GM12878 (cell line): ENCODE measurements at regions not wholly inside any gene's neighbourhood (a gene's known extent, or its start where the extent isn't known, plus 50 kb on each side); places are given as distances from the start of the nearest gene placed in this dataset.

Experiments used
- HDAC2 ChIP-seq: fragments of 200-600 bp; sonication (generic); IDR thresholded peaks from 2 replicates; pipeline ENCODE4 v1.6.1; 2017
- KLF5 ChIP-seq: fragments of 450-650 bp; IDR thresholded peaks from 2 replicates; pipeline ENCODE4 v1.6.1; 2014; ENCODE audit warnings: mild to moderate bottlenecking; ENCODE audit not compliant: partially characterized antibody
- PML ChIP-seq: IDR thresholded peaks from 2 replicates; pipeline ENCODE4 v1.6.1; 2012; ENCODE audit warnings: low read length, inconsistent platforms
- SREBF1 ChIP-seq: IDR thresholded peaks from 2 replicates; pipeline ENCODE4 v1.6.1; 2012; ENCODE audit warnings: mild to moderate bottlenecking, low read length
- TF ChIP-seq, protein P1 (sequence below): IDR thresholded peaks from 2 replicates; pipeline ENCODE4 v1.6.1; 2012; ENCODE audit warnings: improper control_type of control experiment, low read depth, low read length; ENCODE audit not compliant: insufficient replicate concordance
- TF ChIP-seq, protein P2 (sequence below): IDR thresholded peaks from 2 replicates; pipeline ENCODE4 v1.6.1; 2011; ENCODE audit warnings: borderline replicate concordance, low read depth, mild to moderate bottlenecking, moderate library complexity, mixed read lengths, low read length; ENCODE audit not compliant: insufficient read depth; ENCODE audit errors: extremely low read length

DNA sequence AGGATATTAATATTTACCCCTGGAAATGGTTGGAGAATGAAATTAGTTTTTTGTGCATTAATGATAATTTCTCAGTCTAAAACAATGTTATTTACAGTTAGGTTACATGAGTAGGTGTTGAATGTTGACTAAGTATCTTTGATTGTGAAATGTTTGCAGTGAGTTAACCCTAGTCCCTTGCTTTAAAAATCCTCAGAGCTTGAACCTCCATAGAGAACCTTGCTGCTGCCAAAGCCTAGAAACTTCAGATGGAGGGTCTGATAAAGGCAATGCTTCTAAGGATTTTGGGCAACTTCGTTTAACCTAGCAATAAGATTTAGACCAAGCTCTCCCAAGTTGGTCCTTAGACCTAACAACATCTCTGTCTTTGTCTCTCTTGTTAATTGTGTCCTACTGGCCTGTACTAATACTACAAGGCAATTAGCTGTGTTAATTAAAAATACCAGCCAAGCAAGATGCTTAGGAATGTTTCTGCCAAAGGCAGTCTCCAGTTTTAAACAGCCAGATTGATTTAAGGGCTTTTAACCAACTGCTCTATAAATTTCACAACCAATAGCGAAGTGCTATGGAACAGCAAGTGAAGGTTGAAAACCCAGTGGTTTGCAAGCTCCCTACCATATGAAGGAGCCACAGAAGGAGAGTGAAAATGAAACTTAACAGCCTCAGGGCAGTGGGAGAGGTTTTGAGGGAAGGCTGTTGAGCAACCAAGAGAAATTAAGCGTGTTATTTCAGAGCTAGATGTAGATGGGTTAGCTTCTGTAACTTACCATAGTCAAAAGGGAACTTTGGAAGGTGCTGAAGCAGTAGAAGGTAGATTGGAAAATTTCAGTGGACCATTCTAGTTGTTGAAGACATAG is 295.9 kb upstream of the ANO5 start (continued):
- TF ChIP-seq, protein P1, sequence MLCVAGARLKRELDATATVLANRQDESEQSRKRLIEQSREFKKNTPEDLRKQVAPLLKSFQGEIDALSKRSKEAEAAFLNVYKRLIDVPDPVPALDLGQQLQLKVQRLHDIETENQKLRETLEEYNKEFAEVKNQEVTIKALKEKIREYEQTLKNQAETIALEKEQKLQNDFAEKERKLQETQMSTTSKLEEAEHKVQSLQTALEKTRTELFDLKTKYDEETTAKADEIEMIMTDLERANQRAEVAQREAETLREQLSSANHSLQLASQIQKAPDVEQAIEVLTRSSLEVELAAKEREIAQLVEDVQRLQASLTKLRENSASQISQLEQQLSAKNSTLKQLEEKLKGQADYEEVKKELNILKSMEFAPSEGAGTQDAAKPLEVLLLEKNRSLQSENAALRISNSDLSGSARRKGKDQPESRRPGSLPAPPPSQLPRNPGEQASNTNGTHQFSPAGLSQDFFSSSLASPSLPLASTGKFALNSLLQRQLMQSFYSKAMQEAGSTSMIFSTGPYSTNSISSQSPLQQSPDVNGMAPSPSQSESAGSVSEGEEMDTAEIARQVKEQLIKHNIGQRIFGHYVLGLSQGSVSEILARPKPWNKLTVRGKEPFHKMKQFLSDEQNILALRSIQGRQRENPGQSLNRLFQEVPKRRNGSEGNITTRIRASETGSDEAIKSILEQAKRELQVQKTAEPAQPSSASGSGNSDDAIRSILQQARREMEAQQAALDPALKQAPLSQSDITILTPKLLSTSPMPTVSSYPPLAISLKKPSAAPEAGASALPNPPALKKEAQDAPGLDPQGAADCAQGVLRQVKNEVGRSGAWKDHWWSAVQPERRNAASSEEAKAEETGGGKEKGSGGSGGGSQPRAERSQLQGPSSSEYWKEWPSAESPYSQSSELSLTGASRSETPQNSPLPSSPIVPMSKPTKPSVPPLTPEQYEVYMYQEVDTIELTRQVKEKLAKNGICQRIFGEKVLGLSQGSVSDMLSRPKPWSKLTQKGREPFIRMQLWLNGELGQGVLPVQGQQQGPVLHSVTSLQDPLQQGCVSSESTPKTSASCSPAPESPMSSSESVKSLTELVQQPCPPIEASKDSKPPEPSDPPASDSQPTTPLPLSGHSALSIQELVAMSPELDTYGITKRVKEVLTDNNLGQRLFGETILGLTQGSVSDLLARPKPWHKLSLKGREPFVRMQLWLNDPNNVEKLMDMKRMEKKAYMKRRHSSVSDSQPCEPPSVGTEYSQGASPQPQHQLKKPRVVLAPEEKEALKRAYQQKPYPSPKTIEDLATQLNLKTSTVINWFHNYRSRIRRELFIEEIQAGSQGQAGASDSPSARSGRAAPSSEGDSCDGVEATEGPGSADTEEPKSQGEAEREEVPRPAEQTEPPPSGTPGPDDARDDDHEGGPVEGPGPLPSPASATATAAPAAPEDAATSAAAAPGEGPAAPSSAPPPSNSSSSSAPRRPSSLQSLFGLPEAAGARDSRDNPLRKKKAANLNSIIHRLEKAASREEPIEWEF: no peak
- TF ChIP-seq SREBF1 (no peak), PML (no peak), HDAC2 (no peak), KLF5 (no peak)
- TF ChIP-seq, protein P2, sequence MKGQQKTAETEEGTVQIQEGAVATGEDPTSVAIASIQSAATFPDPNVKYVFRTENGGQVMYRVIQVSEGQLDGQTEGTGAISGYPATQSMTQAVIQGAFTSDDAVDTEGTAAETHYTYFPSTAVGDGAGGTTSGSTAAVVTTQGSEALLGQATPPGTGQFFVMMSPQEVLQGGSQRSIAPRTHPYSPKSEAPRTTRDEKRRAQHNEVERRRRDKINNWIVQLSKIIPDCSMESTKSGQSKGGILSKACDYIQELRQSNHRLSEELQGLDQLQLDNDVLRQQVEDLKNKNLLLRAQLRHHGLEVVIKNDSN: no peak
